Midbrain (tissue), 1 donor: ENCODE measurements at regions not wholly inside any gene's neighbourhood (a gene's known extent, or its start where the extent isn't known, plus 50 kb on each side); places are given as distances from the start of the nearest gene placed in this dataset.
"Not testable (repeated sequence)": the region's sequence is repeated elsewhere in the genome, so short reads cannot be mapped to it uniquely, and the experiment has no call there.

Experiments used
- DNase-seq: peaks from one replicate; lab custom pipeline; 2025; lab: John Stamatoyannopoulos, UW

DNA sequence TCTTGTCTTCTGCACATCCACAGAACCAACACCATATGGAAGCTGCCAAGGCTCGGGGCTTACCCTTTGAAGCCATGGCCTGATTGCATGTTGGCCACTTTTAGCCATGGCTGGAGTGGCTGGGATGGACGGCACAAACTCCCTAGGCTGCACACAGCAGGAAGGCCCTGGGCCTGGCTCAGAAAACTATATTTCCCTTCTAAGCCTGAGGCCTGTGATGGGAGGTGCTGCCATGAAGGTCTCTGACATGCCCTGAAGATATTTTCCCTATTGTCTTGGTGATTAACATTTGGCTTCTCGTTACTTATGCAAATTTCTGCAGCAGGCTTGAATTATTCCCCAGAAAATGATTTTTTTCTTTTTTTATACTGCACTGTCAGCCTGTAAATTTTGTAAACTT lies 387.0 kb upstream of the KCND2 start:
- no peak for DNase-seq

DNA sequence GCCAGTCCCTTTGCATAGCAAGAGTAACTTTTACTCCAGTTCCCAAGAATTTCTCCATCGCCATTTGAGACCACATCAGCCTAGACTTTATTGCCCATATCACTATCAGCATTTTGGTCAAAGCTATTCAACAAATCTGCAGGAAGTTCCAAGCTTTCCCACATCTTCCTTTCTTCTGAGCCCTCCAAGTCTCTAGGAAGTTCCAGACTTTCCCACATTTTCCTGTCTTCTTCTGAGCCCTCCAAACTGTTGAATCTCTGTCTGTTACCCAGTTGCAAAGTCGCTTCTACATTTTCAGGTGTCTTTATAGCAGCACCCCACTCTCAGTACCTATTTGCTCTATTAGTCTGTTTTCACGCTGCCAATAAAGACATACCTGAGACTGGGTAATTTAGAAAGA lies 386.4 kb upstream of the KCND2 start:
- not testable (repeated sequence) for DNase-seq

DNA sequence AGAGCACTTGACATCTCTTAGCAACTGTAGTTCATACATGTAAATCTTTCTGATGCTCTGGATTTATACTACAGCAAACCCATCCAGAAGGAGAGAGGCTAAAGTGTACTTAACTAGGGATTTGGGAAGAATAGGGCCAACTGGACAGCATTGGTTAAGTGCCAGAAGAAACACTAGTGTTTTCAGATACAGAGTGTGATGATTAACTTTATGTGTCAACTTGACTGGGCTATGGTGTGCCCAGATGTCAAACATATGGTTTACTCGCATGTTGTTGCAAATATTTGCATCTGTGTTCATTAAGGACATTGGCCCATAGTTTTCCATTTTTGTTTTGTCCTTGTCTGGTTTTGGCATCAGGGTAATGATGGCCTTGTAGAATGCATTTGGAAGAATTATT lies 384.7 kb upstream of the KCND2 start:
- no peak for DNase-seq

DNA sequence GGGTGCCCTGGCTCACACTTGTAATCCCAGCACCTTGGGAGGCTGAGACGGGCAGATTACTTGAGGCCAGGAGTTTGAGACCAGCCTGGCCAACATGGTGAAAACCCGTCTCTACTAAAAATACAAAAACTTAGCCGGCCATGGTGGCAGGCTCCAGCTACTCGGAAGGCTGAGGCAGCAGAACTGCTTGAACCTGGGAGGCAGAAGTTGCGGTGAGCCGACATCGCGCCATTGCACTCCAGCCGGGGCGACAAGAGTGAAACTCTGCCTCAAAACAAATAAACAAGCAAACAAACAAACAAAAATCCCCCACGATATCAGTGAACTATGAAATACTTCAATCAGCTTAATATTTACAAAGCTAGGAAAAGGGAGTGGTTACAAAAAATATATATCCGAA lies 382.3 kb upstream of the KCND2 start:
- DNase-seq, result no peak

DNA sequence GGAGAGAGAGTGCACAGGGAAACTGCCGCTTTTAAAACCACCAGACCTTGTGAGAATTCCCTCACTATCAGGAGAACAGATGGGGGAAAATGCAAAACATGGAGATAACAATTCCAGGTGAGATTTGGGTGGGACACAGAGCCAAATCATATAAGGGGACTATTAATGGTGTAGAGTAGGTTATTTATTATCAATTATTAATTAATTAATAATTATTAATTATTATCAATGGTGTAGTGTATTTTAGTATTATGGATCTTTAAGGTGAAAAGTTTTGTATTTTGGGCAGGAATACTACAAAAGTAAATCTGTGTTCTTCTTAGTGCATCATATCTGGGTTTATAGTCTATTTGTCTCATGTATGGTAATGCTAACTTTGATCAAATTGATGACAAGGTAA lies 377.7 kb upstream of the KCND2 start:
- no peak for DNase-seq

DNA sequence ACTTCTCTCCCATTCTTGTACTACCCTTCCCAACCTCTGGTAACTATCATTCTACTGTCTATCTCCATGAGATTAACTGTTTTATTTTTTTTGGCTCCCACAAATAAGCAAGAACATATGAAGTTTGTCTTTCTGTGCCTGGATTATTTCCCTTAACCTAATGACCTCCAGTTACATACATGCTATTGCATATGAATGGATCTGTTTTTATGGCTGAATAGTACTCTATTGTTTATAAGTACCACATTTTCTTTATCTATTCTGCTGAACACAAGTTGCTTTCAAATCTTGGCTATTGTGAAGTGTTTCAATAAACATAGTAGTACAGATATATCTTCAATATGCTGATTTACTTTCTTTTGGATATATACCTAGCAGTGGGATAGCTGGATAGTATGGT lies 376.6 kb upstream of the KCND2 start:
- DNase-seq, result no peak

DNA sequence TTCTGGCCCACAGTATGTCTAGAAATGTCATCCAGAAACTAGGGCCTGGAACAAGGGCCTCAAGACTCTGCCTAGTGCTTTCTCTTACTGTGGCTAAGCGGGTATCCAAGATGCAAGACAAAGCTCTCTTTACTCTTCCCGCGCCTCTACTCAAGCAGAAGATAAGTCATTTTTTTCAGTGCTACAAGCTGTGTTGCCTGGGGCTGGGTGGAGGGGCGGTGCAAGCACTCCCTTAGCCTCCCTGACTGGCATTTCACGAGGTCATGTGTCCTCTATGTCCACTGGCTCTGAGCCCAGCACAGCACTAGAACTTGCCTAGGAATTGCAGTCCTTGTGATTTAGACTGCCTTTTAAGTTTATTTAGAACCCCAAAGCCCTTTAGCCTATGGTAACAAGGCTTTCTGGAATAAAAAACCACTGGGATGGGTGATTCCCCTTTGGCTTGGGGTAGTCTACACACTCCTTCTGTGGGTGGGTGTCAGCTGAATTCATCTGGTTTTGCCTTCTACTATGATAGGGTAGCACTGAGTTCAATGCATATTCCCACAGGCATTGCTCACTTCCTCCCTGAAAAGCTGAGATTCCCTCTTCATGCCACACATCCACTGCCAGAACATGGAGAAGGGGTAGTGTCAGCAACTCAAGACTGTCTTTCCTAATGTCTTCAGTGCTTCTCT lies 371.8 kb upstream of the KCND2 start:
- peak; percentile 1 for DNase-seq

DNA sequence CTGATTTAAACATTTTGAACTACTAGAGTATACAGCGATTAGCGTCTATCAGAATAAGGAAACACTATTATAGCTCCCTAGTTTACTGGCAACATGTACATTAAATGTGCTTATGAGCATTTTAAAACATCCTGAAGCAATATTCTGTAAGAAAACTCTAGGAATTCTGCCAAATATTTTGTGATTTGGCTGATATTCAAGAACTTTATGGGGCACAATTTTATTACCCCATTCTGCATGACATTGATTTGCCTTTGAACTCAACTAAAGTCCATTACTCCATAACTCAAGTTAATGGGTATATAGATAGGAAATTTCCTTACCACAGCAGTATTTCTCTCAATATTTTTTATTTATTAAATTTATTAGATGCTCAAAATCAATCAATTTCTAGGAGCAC lies 369.9 kb upstream of the KCND2 start:
- DNase-seq, result no peak

DNA sequence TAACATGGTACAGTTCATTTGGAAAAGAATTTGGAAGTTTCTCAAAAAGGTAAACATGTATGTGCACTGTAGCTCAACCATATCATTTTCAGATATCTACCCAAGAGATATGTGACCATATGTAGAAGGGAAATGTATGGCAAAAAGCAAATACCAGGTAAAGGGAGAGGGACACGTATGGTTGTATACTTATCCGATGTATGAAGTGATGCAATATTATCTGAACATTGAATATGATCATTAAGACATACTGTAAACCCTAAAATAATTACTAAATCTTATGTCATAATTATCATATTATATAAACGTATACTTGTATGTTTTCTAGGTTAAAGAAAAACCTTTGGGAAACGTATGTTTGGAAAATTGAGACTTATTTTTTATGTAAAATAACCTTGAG lies 367.5 kb upstream of the KCND2 start:
- no peak for DNase-seq

DNA sequence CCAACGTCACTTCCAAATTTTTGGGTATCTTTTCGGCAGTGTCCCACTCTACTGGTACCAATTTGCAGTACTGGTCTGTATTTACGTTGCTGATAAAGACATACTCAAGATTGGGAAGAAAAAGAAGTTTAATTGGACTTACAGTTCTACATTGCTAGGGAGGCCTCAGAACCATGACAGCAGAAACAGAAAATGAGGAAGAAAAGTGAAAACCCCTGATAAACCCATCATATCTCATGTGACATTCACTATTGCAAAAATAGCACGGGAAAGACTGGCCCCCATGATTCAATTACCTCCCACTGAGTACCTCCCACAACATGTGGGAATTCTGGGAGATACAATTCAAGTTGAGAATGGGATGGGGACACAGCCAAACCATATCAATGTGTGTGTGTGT lies 364.0 kb upstream of the KCND2 start:
- no peak for DNase-seq

DNA sequence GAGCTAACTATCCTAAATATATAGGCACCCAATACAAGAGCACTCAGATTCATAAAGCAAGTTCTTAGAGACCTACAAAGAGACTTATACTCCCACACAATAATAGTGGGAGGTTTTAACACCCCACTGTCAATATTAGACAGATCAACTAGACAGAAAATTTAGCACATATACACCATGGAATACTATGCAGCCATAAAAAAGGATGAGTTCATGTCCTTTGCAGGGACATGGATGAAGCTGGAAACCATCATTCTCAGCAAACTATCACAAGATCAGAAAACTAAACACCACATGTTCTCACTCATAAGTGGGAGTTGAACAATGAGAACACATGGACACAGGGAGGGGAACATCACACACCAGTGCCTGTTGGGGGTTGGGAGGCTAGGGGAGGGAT lies 358.9 kb upstream of the KCND2 start:
- DNase-seq, result not testable (repeated sequence)

DNA sequence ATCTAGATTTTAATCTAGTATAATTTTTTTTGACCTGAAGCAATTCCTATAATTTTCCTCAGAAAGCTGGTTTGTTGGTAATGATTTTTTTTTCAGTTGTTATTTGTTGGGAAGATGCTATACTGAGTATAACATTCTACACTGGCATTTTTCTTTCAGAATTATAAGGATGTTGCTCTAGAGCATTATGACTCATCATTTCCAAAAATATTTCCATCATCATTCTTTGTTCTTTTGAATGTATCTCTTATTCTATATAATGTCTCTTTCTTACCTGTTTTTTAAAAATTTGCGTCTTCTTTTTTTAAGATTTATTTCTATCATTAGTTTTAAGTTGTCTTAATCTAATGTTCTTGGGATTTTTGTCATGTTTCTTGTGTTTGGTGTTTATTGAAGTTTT lies 356.5 kb upstream of the KCND2 start:
- DNase-seq, result no peak

DNA sequence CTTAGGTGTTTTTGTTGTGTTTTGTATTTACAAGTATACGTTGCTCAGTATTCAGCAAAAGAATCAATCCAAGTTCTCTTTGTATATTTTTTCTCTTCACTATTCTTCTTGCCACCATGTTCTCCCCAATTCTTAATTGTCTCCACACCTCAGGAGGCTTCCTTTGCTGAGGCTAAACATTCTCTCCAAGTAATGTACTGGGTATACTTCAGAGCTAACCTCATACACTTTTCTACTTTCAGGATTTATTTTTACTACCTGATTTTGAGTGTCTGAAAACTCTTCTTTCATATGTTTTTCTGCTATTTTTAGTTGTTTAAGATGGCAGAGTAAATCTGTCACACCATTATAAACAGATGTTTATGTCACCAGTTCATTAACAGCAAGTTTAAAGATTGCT lies 354.8 kb upstream of the KCND2 start:
- no peak for DNase-seq

DNA sequence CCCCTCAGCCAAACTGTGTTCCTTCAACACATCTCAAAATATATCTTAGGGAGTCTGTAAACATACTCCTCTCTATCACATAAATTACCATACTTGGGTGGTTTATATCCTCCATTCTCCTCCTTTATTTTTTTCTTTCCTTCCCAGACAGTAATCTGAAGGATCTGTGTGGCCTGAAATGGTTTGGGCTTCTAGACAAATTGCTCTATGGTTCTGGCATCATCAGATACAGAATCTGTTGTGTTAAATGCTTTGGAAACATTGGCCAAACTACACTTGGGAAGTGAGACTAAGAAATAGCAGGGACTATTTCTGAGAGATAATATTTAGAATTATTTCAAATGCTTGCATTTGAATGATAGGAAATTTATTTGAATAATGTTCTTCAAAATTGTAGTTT lies 353.0 kb upstream of the KCND2 start:
- no peak for DNase-seq

DNA sequence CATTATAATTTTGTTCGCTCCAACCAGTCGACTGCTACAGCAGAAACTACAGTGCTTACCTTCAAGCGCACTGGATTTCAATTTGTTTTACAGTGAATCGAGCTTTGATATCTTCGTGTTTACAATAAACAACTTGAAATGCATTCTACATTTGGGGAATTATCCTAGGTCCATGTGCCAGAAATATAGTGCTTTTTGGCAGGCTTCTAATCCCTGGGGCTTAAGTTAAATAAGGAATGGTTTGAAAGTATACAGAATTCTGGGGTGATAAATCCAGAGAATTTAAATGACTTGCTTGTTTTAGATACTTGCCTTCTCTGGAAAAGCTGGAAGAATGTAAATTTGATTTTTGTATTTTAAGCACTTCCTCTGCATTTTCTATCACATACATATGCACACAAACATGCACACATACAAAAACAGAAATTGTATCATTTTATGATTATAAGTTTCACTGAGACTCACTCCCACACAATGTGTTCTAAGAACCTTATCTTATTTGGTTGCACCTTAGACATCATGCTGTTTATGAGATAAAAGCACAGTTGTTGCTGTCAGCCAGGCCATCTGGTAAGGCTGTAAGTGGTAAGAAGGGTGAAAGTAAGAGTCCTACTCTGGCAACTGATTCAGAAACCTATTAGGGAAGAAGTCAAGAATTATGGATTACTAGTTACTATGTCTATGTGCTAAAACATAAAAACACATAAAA lies 347.2 kb upstream of the KCND2 start:
- no peak for DNase-seq

DNA sequence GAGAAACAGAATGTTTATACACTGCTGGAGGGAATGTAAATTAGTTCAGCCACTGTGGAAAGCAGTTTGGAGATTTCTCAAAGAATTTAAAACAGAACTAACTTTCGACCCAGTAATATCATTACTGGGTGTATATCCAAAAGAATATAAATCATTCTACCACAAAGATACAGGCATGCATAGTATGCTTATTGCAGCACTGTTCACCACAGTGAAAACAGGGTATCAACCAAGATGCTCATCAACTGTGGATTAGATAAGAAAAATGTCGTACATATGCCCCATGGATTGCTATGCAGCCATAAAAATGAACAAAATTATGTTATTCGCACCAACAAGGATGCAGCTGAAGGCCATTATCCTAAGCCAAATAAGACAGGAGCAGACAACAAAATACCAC lies 343.1 kb upstream of the KCND2 start:
- no peak for DNase-seq

DNA sequence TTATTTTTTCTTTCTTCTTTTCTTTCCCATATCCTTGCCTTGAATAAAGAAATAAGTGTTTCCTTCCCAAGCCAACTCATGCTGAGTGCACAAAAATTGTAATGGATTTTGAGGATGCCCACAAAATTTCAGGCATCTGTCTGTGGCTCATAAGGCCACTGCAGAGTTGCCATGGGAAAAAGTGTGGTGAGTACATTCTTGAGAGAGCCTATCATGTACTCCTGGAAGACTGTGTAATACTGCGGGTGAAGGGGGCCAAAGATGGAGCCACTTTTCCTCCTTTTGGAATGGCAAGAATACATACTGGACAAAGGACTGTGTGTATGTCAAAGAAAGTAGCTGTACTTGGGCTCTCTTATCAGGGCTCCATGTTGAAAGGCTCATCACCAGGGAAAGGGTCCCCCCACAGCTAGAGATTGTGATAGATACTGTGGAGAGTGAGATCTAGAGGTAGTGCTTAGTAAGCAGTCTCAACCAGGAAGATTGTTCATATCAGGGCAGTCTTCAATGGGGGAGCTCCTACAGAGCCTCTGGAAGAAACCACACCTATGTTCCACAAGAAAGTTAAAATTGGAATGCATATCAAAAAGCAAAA lies 341.6 kb upstream of the KCND2 start:
- no peak for DNase-seq

DNA sequence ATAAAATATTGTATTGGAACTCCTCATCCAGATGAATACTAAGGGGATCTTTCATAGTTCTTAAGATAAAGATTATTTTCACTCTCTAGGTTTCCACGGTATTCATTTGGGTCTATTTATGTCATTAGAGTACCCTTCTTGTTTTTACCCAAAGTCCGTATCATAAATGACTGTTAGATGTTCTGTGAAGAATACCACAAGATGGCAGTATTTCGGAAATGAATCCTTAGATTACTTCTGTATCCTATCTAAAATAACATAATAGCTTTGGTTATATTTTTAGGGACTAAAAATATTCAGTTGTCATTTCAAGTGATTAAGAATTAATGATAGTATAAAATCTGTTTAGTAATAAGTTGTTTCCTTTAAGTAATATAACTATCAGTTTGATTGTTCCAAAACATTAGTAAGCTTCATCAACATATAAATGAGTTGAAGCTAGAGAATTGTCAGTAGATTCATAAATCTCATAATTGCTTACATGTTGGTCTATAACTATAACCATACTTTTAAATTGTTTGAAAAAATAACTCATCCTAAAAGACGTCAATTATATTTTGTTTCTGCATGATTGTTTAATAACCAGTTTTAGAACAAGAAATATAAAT lies 337.5 kb upstream of the KCND2 start:
- peak; percentile 44 for DNase-seq

DNA sequence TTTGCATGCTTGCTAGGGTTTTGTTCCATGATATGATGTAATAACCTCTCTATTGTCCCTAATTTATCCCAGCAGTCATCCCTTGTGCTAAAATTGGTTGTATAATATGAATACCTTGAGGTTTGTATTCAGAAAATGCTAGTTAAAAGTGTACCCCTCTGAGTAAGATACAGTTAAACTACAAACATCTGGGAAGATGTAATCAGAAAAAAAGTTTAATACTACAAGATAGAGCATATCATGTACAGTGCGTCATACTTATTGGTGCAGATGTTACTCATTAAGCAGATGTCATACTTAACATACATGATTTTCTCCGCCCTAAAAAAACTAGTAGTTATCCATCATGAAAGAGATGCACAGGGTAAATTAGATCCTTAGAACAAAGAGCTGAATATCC lies 336.1 kb upstream of the KCND2 start:
- no peak for DNase-seq

DNA sequence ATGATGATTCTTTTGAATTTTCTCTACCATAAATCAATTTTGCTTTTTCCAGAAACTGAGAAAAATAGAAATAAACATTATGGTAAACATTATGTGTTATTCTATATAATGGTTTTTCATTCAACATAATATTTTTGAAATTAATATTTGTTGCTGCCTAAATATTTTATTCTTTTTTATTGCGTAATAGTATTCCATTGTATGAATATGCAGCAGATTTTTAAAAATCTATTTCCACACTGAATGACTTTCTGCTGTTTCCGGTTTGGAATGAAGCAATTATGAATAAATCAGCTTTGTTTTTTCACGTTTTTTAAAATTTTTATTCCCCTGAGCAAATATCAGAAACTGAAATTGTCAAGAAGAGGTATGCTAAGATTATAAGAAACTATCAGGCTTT lies 335.2 kb upstream of the KCND2 start:
- no peak for DNase-seq

DNA sequence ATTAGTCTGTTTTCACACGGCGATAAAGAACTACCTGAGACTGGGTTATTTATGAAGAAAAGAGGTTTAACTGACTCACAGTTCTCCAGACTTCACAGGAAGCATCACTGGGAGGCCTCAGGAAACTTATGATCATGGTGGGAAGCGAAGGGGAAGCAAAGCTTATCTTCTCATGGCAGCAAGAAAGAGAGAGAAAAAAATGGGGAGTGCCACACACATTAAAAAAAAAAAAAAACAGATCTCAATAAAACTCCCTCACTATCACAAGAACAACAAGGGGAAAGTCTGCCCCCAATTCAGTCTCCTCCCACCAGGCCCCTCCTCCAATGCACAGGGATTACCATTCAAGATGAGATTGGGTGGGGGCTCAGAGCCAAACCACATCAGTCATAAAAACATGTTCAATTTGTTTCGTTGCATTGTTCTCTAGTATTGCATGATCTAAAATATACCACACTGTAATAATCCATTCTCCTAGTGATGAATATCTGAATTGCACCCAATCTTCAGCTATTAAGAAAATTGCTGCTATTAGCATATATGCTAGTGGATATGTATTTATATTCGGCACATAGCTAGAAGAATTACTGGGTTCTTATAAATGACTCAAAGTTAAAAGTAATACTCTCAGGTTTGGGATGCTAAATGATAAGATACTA lies 328.9 kb upstream of the KCND2 start:
- DNase-seq, result no peak

DNA sequence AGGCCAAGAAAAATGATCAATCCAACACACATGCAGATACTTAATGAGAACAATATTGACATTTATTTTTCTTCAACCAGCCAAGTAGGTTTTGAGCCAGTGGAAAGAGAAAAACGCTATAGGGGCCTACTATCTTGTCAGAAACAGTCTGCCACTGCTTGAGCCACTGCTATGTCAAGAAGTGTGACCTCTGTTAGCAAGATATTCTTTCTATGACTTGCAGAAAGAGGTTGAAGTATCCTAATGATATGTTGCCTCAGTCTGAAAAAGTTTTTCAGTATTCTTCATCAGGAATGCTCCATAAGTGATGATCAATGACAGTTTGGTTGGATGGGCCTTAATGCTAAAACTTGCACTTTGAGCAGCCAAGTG lies 328.4 kb upstream of the KCND2 start:
- no peak for DNase-seq

DNA sequence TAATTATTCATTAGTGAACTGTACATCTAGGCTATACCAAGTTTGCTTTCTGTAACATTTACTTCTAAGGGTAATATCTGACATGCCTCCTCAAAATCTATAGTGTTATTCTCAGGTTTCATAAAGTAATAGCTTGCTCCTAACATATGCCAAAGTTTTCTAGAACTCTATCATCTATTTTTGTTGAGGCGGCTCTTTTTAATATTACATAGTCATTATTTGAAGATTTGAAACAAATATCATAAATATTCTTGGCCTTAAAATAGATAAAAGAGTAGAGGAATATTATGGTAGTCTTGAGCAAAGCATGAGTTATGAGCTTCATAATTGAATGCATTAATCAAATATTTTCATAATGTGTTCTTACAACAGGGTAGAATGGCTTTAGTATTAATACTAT lies 327.2 kb upstream of the KCND2 start:
- no peak for DNase-seq
